ENCODE measurements at regions not wholly inside any gene's neighbourhood (a gene's known extent, or its start where the extent isn't known, plus 50 kb on each side); places are given as distances from the start of the nearest gene placed in this dataset.

- Histone ChIP-seq H3K27ac (ENCODE audit: low read depth, low read length) (no peak overlapping the region), H3K9me3 (ENCODE audit: insufficient read depth, low read depth, low read length) (no peaks in the 10 kb centered on the region), H3K9ac (ENCODE audit: low read length) (no peak overlapping the region), H3K4me3 (ENCODE audit: insufficient read depth, low read depth, low read length) (no peak overlapping the region), H4K20me1 (ENCODE audit: insufficient read depth, low read length) (no peaks in the 10 kb centered on the region), H3K79me2 (ENCODE audit: insufficient read depth, low read length) (no peaks in the 10 kb centered on the region), H2AFZ (ENCODE audit: low read depth, low read length) (no peak overlapping the region), H3K36me3 (ENCODE audit: insufficient read depth, low read length) (no peaks in the 10 kb centered on the region), H3K27me3 (ENCODE audit: insufficient read depth, low read length) (no peaks in the 10 kb centered on the region), H3K4me1 (ENCODE audit: insufficient read depth, low read length) (no peaks in the 10 kb centered on the region), H3K4me2 (ENCODE audit: low read length) (no peak overlapping the region)
- Mint-ChIP-seq H3K27me3 (ENCODE audit: low read depth, unreplicated experiment) (peaks cover 2% of the 10 kb centered on the region), H3K4me1 (ENCODE audit: low read depth, unreplicated experiment) (peaks cover 6% of the 10 kb centered on the region), H3K9me3 (ENCODE audit: unreplicated experiment) (no peaks in the 10 kb centered on the region), H3K4me3 (ENCODE audit: unreplicated experiment) (no peak overlapping the region), H3K27ac (ENCODE audit: unreplicated experiment) (no peak overlapping the region), H3K36me3 (ENCODE audit: low read depth, unreplicated experiment) (no peaks in the 10 kb centered on the region)
- TF ChIP-seq EZH2 (IDR thresholded peaks at IDR 0.05; ENCODE audit: insufficient read depth, low read length) (no peak), CTCF (IDR thresholded peaks at IDR 0.05; ENCODE audit: insufficient read depth, low read depth, low read length) (no peak)
- DNase-seq (ENCODE audit: low read depth) (no peak), FAIRE-seq (no peak)
Observed at GRCh38 chr2:161061786-161062185, 98.4 kb upstream of the TANK start.

GRCh38 chr2:161063157-161063945 is 96.9 kb upstream of the TANK start:
- no peaks in the 10 kb centered on the region for H3K79me2 ChIP-seq (ENCODE audit: insufficient read depth, low read length)
- Mint-ChIP-seq H3K9me3 (ENCODE audit: unreplicated experiment) (no peaks in the 10 kb centered on the region), H3K36me3 (ENCODE audit: low read depth, unreplicated experiment) (no peaks in the 10 kb centered on the region), H3K4me1 (ENCODE audit: low read depth, unreplicated experiment) (peaks cover 6% of the 10 kb centered on the region), H3K4me3 (ENCODE audit: unreplicated experiment) (no peak overlapping the region), H3K27ac (ENCODE audit: unreplicated experiment) (peak overlapping the region; percentile 2), H3K27me3 (ENCODE audit: low read depth, unreplicated experiment) (peaks cover 2% of the 10 kb centered on the region)
- no peak overlapping the region for H3K27ac ChIP-seq (ENCODE audit: low read depth, low read length)
- no peaks in the 10 kb centered on the region for H4K20me1 ChIP-seq (ENCODE audit: insufficient read depth, low read length)
- H3K9me3 ChIP-seq (ENCODE audit: insufficient read depth, low read depth, low read length), result no peaks in the 10 kb centered on the region
- FAIRE-seq (peak; percentile 39), DNase-seq (ENCODE audit: low read depth) (peak; percentile 65)
- H3K27me3 ChIP-seq (ENCODE audit: insufficient read depth, low read length), result no peaks in the 10 kb centered on the region
- H3K36me3 ChIP-seq (ENCODE audit: insufficient read depth, low read length), result no peaks in the 10 kb centered on the region
- no peak overlapping the region for H3K4me3 ChIP-seq (ENCODE audit: insufficient read depth, low read depth, low read length)
- no peaks in the 10 kb centered on the region for H3K4me1 ChIP-seq (ENCODE audit: insufficient read depth, low read length)
- H3K9ac ChIP-seq (ENCODE audit: low read length), result no peak overlapping the region
- peak overlapping the region; percentile 69 for H3K4me2 ChIP-seq (ENCODE audit: low read length)
- TF ChIP-seq CTCF (IDR thresholded peaks at IDR 0.05; ENCODE audit: insufficient read depth, low read depth, low read length) (peak; percentile 96), EZH2 (IDR thresholded peaks at IDR 0.05; ENCODE audit: insufficient read depth, low read length) (no peak)
- H2AFZ ChIP-seq (ENCODE audit: low read depth, low read length), result no peak overlapping the region

GRCh38 chr2:161063946-161064306 is 96.3 kb upstream of the TANK start:
- H3K4me1 Mint-ChIP-seq (ENCODE audit: low read depth, unreplicated experiment), result peaks cover 6% of the 10 kb centered on the region
- no peak overlapping the region for H2AFZ ChIP-seq (ENCODE audit: low read depth, low read length)

More at GRCh38 chr2:161063946-161064306, 96.3 kb upstream of the TANK start:
- Mint-ChIP-seq H3K9me3 (ENCODE audit: unreplicated experiment) (no peaks in the 10 kb centered on the region), H3K27ac (ENCODE audit: unreplicated experiment) (peak overlapping the region; percentile 2), H3K36me3 (ENCODE audit: low read depth, unreplicated experiment) (no peaks in the 10 kb centered on the region), H3K4me3 (ENCODE audit: unreplicated experiment) (no peak overlapping the region), H3K27me3 (ENCODE audit: low read depth, unreplicated experiment) (peaks cover 2% of the 10 kb centered on the region)
- Histone ChIP-seq H3K9ac (ENCODE audit: low read length) (no peak overlapping the region), H3K27me3 (ENCODE audit: insufficient read depth, low read length) (no peaks in the 10 kb centered on the region), H3K4me1 (ENCODE audit: insufficient read depth, low read length) (no peaks in the 10 kb centered on the region), H3K9me3 (ENCODE audit: insufficient read depth, low read depth, low read length) (no peaks in the 10 kb centered on the region), H4K20me1 (ENCODE audit: insufficient read depth, low read length) (no peaks in the 10 kb centered on the region), H3K4me2 (ENCODE audit: low read length) (no peak overlapping the region), H3K27ac (ENCODE audit: low read depth, low read length) (no peak overlapping the region), H3K4me3 (ENCODE audit: insufficient read depth, low read depth, low read length) (no peak overlapping the region), H3K79me2 (ENCODE audit: insufficient read depth, low read length) (no peaks in the 10 kb centered on the region), H3K36me3 (ENCODE audit: insufficient read depth, low read length) (no peaks in the 10 kb centered on the region)
- FAIRE-seq, result no peak
- TF ChIP-seq CTCF (IDR thresholded peaks at IDR 0.05; ENCODE audit: insufficient read depth, low read depth, low read length), result no peak
- no peak for TF ChIP-seq EZH2 (IDR thresholded peaks at IDR 0.05; ENCODE audit: insufficient read depth, low read length)
- no peak for DNase-seq (ENCODE audit: low read depth)

Measured in astrocyte (in vitro differentiated cells and primary cell).